C4-2B (cell line): ENCODE measurements at regions not wholly inside any gene's neighbourhood (a gene's known extent, or its start where the extent isn't known, plus 50 kb on each side); places are given as distances from the start of the nearest gene placed in this dataset.

ENCODE experiments used
- H3K27ac ChIP-seq: fragments of 450-650 bp; 2 replicates; pipeline ENCODE4 v1.5.1; 2017
- ZFX ChIP-seq: fragments of 450-650 bp; IDR thresholded peaks from 2 replicates; pipeline ENCODE4 v1.6.1; 2017
- TF ChIP-seq, protein P1 (sequence below): fragments of 450-650 bp; conservative IDR thresholded peaks from 2 replicates; pipeline ENCODE4 v1.5.1; 2017; ENCODE audit warnings: mild to moderate bottlenecking

GRCh38 chr4:27100713-27101112 lies 240.1 kb downstream of the STIM2 start:
- TF ChIP-seq, protein P1, sequence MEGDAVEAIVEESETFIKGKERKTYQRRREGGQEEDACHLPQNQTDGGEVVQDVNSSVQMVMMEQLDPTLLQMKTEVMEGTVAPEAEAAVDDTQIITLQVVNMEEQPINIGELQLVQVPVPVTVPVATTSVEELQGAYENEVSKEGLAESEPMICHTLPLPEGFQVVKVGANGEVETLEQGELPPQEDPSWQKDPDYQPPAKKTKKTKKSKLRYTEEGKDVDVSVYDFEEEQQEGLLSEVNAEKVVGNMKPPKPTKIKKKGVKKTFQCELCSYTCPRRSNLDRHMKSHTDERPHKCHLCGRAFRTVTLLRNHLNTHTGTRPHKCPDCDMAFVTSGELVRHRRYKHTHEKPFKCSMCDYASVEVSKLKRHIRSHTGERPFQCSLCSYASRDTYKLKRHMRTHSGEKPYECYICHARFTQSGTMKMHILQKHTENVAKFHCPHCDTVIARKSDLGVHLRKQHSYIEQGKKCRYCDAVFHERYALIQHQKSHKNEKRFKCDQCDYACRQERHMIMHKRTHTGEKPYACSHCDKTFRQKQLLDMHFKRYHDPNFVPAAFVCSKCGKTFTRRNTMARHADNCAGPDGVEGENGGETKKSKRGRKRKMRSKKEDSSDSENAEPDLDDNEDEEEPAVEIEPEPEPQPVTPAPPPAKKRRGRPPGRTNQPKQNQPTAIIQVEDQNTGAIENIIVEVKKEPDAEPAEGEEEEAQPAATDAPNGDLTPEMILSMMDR: no peak
- TF ChIP-seq ZFX: no peak
- H3K27ac ChIP-seq: no peak overlapping the region

- H3K27ac ChIP-seq: no peak overlapping the region
- no peak for TF ChIP-seq ZFX
- TF ChIP-seq, protein P1: no peak
These were observed 240.5 kb downstream of the STIM2 start for GRCh38 chr4:27101126-27101525.

GRCh38 chr4:27101561-27101960 lies 240.9 kb downstream of the STIM2 start:
- no peak overlapping the region for H3K27ac ChIP-seq
- TF ChIP-seq, protein P1: no peak
- TF ChIP-seq ZFX: no peak

DNA sequence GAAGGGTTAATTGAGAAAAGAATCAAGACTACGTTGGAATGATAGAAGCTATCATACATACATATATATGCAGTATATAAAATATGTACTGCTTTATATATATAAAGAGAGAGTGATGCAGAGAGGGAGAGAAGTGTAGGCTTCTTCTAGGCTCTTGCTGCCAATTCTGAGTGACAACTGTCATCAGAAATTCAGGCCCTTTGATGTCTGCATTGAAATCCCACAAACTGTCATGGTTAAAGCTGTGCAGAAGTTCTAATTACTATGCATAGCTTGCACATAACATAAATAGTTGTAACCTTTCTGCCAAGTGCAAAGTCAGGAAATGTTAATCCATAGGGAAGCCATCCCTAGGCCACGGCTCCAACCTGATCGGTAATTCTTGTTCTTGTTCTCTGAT lies 251.0 kb downstream of the STIM2 start:
- no peak for TF ChIP-seq ZFX
- TF ChIP-seq, protein P1: no peak

DNA sequence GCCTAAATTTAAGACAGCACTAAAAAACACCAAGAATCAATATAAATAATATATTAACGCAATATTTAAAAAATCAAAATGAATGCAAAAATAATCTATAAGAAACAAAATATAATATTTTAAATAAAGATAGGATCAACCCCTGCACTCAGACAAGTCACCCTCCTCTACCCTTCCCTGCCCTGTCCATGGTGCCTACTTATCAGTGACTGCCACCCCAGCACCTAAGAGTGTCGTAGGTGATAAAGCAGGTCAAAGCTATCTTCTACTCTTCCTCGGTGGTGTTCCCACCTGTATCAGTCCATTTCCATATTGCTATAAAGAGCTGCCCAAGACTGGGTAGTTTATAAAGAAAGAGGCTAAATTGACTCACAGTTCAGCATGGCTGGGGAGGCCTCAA lies 251.9 kb downstream of the STIM2 start:
- H3K27ac ChIP-seq: no peak overlapping the region
- TF ChIP-seq ZFX: no peak
- TF ChIP-seq, protein P1: no peak

More for the DNA sequence above, 251.0 kb downstream of the STIM2 start:
- no peak overlapping the region for H3K27ac ChIP-seq

DNA sequence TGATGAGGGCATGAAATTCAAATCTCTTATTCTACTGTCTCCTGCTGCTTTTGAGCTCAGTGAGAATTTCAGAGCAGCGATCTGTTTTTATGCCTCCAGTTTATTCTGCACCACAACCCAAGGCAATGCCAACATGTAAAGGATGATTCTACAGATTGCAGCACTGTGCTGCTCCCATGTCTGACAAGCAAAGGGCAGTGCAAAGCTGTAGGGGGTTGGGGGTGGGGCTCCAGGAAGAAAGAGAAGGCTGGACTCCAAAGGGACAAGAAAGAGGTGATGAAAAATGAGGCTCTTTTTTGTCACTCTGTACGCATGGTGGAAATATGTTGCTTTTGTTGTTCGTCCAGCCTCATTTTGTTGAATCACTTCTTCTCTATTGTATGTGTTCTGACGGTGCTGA lies 254.6 kb downstream of the STIM2 start:
- no peak overlapping the region for H3K27ac ChIP-seq
- TF ChIP-seq ZFX: no peak
- TF ChIP-seq, protein P1: no peak

DNA sequence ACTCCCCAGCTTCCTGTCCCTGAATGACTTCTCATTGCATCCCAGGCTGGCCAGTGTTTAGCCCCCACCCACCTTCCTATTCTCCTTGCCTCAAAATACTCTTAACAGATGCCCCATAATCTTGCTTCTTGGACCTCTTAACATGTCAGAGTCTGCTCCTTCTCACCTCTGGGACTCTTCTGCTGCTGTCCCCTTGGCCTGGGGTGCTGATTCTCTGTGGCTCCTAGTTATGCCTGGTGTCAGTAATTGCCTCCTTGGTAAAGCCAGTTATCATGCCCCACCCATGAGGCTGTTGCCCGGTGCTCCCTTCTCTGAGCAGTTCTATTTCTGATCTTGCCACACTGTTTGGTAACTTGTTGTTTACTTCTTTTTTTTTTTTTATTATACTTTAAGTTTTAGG lies 256.8 kb downstream of the STIM2 start:
- no peak for TF ChIP-seq ZFX
- TF ChIP-seq, protein P1: no peak
- H3K27ac ChIP-seq: no peak overlapping the region
